Mucosa of rectum (tissue), 2 donors: ENCODE measurements at regions not wholly inside any gene's neighbourhood (a gene's known extent, or its start where the extent isn't known, plus 50 kb on each side); places are given as distances from the start of the nearest gene placed in this dataset.

ENCODE experiments used
- H3K27ac ChIP-seq, 2 donors: one replicate each; pipeline ENCODE4 v1.7.0; 2013; ENCODE audit warnings: inconsistent platforms in 2 of 2, low read depth in 2 of 2, low read length in 2 of 2
- H3K27me3 ChIP-seq, 2 donors: one replicate each; pipeline ENCODE4 v1.7.0; 2013; ENCODE audit warnings: low read length in 2 of 2; ENCODE audit not compliant: control insufficient read depth in 2 of 2, insufficient read depth in 2 of 2
- H3K36me3 ChIP-seq, 2 donors: one replicate each; pipeline ENCODE4 v1.7.0; 2013; ENCODE audit warnings: low read length in 2 of 2; ENCODE audit not compliant: control insufficient read depth in 2 of 2, insufficient read depth in 2 of 2
- H3K4me1 ChIP-seq, 2 donors: one replicate each; pipeline ENCODE4 v1.7.0; 2013; ENCODE audit warnings: low read length in 2 of 2, mild to moderate bottlenecking in 1 of 2; ENCODE audit not compliant: control insufficient read depth in 2 of 2, insufficient read depth in 2 of 2
- H3K4me3 ChIP-seq, 2 donors: one replicate each; pipeline ENCODE4 v1.7.0; 2013; ENCODE audit warnings: low read length in 2 of 2
- H3K9ac ChIP-seq, 2 donors: one replicate each; pipeline ENCODE4 v1.7.0; 2013; ENCODE audit warnings: low read length in 2 of 2, low read depth in 1 of 2, mild to moderate bottlenecking in 1 of 2
- H3K9me3 ChIP-seq, 2 donors: one replicate each; pipeline ENCODE4 v1.7.0; 2013; ENCODE audit warnings: low read length in 2 of 2; ENCODE audit not compliant: control insufficient read depth in 2 of 2
- donor health status: healthy.
- donor health status: Normal muscosa, but diverticular disease.

DNA sequence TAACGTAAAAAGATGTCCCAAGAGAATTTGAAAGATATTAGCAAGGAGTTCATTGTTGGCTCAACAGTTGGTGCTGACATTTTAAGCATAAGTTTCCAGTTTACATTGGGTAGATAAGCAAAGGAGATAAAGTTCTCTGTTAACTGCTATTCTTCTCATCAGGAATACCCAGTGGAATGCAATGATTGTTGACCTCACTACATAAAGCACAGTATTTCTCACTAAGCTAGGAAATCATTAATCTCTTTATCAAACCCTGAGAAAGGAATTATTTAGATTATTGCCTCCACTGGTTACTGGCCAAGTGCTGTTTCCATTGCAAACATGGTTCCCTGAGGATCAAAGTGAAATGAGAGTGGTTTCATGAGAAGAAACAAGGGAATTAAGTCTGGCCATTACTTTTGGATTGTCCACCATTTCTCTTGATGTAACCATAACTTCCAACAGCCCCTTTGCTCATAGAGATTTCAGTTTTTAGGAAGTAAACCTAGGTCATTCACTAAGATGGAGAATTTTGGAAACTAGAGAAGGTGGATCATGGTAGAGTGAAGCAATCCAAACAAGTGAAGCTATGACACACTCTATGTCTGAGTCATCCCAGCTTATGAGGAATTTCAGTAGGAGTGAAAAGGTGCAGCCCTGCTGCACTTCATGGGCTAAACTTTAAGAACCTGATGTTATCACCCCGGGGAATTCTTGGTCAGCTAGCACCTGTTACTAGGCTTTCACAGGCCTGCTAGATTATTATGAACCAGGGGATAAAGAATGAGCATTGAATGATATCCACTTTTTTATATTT lies 163.4 kb downstream of the AREG start:
- Histone ChIP-seq H3K4me1 (no peaks in the 10 kb centered on the region), H3K36me3 (no peaks in the 10 kb centered on the region), H3K9ac (no peak overlapping the region), H3K9me3 (no peaks in the 10 kb centered on the region), H3K4me3 (no peak overlapping the region), H3K27ac (no peak overlapping the region), H3K27me3 (no peaks in the 10 kb centered on the region)

DNA sequence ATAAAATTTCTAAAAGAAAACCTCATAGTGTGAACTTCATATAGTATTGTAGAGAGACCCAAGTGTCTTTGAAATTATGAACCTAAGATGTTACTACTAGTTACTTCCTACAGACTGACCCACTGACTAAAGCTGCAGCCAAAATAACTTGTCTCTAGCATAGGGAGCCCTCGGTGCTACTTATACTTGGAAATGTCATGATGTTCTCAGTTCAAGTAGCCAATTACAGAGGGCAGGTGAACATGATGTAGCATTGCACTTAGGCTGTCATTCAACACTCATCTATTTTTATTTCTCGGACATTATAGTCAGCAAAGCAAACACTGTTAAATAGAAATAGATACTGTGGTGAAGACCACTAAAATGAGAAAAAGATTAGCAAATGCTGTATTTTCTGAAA lies 165.6 kb downstream of the AREG start:
- Histone ChIP-seq H3K9ac (no peak overlapping the region), H3K4me1 (no peaks in the 10 kb centered on the region), H3K9me3 (no peaks in the 10 kb centered on the region), H3K27ac (no peak overlapping the region), H3K27me3 (no peaks in the 10 kb centered on the region), H3K4me3 (no peak overlapping the region), H3K36me3 (no peaks in the 10 kb centered on the region)

DNA sequence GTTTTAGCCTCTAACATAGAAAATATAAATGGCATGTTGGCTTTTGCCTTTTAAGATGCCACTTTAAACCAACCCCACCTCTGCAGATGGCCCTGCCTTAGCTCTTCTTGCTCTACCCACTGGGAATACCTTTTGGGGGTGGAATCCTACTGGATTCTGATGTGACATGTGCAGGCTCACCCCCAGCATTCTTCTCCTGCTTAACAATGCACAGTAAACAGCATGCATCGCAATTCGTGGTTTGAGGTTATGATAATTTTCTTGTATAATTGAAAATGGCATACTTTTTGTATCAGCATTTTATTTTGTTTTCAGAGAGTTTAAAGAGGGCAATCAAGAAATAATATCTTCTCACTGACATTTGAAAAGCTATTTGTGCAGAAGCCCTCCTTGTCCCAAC lies 167.9 kb downstream of the AREG start:
- H3K9me3 ChIP-seq, result no peaks in the 10 kb centered on the region
- H3K9ac ChIP-seq, result no peak overlapping the region
- no peaks in the 10 kb centered on the region for H3K27me3 ChIP-seq
- no peak overlapping the region for H3K27ac ChIP-seq
- H3K4me3 ChIP-seq, result no peak overlapping the region
- H3K4me1 ChIP-seq, result no peaks in the 10 kb centered on the region
- no peaks in the 10 kb centered on the region for H3K36me3 ChIP-seq

DNA sequence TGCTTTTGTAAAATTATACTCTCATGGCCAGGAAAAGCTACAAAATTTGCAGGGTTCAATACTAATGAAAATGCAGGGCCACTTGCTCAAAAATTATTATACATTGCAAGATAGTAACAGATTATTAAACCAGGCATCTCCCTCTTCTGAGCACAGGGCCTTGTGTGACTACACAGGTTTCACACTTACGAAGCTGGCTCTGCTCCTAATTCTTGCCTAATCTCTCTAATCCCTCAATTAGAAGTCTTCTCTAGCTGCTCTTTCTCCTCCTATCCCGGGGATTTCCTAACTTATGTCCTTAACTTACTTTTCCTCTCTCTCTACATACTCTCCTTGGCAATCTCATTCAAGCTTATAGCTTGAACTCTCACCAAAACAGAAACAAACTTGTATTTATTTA lies 168.3 kb downstream of the AREG start:
- Histone ChIP-seq H3K4me3 (no peak overlapping the region), H3K36me3 (no peaks in the 10 kb centered on the region), H3K9me3 (no peaks in the 10 kb centered on the region), H3K27me3 (no peaks in the 10 kb centered on the region), H3K9ac (no peak overlapping the region), H3K4me1 (no peaks in the 10 kb centered on the region), H3K27ac (no peak overlapping the region)

DNA sequence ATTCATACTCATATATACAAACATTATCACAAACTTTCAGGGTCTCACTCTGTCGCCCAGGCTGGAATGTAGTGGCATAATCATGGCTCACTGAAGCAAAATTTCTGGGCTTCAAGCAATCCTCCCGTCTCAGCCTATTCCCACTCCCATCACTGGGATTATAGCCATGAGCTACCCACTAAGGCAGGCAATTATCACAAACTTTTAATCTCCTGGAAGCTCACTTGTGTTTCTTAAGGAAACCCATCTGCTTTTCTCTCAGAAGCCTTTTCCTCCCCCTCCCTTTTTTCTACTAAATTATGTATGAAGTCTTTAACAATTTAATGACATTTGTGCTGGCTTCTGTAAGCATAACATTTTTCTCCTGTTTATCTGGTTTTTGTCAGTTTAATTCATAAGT lies 170.5 kb downstream of the AREG start:
- H3K4me3 ChIP-seq, result no peak overlapping the region
- no peaks in the 10 kb centered on the region for H3K4me1 ChIP-seq
- no peaks in the 10 kb centered on the region for H3K27me3 ChIP-seq
- H3K27ac ChIP-seq, result no peak overlapping the region
- H3K9ac ChIP-seq, result no peak overlapping the region
- H3K9me3 ChIP-seq, result no peaks in the 10 kb centered on the region
- H3K36me3 ChIP-seq, result no peaks in the 10 kb centered on the region

DNA sequence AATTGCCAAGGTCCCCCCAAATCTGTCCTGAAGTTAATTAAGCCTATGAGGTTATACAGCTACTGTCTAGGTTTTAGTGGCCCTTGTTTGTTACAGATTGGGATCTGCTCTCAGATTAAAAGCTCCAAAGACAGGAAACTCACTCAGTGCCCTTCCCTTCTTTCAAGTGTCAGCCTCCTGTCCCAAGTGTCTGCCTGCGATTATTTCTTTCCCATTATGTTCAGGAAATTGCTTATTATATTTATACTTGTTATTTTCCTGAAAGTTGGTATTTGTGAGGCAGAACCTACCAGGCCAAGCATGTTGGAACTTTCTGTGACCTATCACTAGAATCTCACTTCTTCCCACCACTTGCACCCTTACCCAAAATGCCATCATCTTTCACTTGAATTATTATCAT lies 173.2 kb downstream of the AREG start:
- Histone ChIP-seq H3K9me3 (no peaks in the 10 kb centered on the region), H3K9ac (no peak overlapping the region), H3K36me3 (no peaks in the 10 kb centered on the region), H3K27ac (no peak overlapping the region), H3K4me3 (no peak overlapping the region), H3K27me3 (no peaks in the 10 kb centered on the region), H3K4me1 (peaks cover 1% of the 10 kb centered on the region in 2 donors)

DNA sequence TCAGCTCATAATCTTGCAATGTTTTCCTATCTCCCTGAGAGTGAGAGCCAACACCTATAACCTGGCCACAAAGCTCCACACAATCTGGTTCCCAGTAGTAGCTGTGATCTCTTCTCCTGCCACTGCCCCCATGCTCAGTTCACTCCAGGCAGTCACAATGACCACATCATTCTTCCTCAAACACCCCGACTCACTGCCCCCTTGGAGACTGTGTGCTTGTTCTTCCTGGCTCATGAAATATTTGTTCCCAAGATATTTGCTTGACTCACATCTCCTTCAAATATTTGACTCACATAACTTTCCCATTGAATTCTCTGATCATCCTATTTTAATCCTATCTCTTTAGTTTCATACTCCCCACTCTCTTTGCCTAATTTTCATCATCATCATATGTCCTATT lies 173.7 kb downstream of the AREG start:
- H3K9me3 ChIP-seq, result no peaks in the 10 kb centered on the region
- peaks cover 5 to 6% of the 10 kb centered on the region in 2 donors for H3K4me1 ChIP-seq
- no peaks in the 10 kb centered on the region for H3K36me3 ChIP-seq
- H3K9ac ChIP-seq, result no peak overlapping the region
- H3K27ac ChIP-seq, result no peak overlapping the region
- H3K4me3 ChIP-seq, result no peak overlapping the region
- no peaks in the 10 kb centered on the region for H3K27me3 ChIP-seq

DNA sequence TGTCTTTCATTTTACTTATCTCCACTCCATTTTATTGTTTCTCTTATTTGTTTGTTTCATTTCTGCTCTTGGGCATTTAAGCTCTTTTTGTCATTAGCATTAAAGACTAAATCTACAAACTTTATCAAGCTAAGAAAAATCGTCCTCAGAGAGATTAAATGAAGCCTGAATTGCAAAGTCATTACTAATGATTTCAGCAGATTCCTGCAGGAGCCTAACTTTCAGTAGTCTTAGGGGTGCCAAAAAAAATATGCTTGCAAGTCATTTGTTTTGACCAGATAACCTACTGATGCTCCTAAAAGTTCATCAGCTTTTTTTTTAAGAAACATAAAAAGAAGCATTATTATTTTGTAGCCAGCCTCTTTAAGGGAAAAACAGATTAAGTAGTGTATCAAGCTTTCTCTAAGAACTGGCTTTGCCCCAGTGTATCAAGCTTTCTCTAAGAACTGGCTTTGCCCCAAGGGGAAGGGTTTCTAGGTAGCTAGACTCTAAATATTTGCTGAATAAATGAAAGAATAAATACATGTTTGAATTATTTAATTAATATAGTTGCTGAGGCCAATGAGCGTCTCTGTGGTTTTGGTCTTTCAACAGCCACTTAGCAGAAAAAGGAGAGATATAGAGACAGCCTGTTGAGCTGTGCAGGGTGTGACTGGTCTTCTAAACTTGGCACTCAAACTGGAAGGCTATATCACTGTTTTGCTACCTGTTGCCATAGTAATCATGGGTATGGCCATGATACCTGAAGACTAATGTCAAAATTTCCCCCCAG lies 174.2 kb downstream of the BTC start:
- no peaks in the 10 kb centered on the region for H3K36me3 ChIP-seq
- H3K27ac ChIP-seq, result no peak overlapping the region
- peaks cover 7 to 17% of the 10 kb centered on the region in 2 donors for H3K4me1 ChIP-seq
- no peaks in the 10 kb centered on the region for H3K9me3 ChIP-seq
- no peak overlapping the region for H3K4me3 ChIP-seq
- H3K27me3 ChIP-seq, result no peaks in the 10 kb centered on the region
- H3K9ac ChIP-seq, result no peak overlapping the region

DNA sequence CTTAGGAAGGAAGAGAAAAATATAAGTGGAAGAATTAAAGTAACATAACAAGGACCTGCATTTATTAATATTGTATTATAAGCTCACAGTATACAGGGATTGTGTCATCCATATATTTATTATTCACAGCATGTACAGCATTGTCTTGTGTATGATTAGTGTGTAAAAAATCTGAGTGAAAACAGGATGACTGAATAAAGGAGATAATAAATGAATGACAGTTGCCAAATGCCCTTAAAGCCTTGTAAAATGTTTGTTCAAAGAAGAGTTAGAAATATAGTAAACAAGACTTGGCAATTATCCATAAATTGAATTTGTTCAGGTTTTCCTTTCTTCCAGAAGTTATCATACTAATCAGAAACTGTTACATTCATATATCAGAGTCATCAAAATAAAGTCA lies 172.7 kb downstream of the BTC start:
- peaks cover 7 to 31% of the 10 kb centered on the region in 2 donors for H3K4me1 ChIP-seq

DNA sequence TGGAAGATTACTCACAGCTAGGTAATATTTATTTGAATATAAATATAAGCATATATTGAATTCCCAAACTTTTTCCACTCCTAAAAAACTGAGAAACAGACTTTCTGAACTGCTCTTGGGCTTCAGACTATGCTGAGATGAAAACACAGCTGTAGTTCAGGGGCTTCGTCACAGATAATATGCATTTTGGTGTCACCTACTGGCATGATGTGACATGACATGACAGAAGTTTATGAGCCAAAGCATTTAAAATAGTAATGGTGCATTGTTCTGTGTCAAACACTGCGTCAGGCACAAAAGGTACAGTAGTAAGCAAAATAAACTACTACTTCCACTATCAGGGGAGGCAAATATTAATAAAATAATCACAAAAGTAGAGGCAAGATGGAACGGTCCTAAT lies 171.3 kb downstream of the BTC start:
- Histone ChIP-seq H3K4me3 (no peak overlapping the region), H3K27ac (no peak overlapping the region), H3K27me3 (no peaks in the 10 kb centered on the region), H3K9me3 (no peaks in the 10 kb centered on the region), H3K4me1 (peaks cover 8 to 41% of the 10 kb centered on the region in 2 donors), H3K9ac (no peak overlapping the region), H3K36me3 (no peaks in the 10 kb centered on the region)

More for the DNA sequence above, 172.7 kb downstream of the BTC start:
- no peaks in the 10 kb centered on the region for H3K27me3 ChIP-seq
- H3K9ac ChIP-seq, result no peak overlapping the region
- H3K36me3 ChIP-seq, result no peaks in the 10 kb centered on the region
- no peak overlapping the region for H3K4me3 ChIP-seq
- H3K9me3 ChIP-seq, result no peaks in the 10 kb centered on the region
- H3K27ac ChIP-seq, result no peak overlapping the region
